ENCODE measurements at regions not wholly inside any gene's neighbourhood (a gene's known extent, or its start where the extent isn't known, plus 50 kb on each side); places are given as distances from the start of the nearest gene placed in this dataset.

- Histone ChIP-seq H3K27me3 (ENCODE audit: insufficient read depth) (no peaks in the 10 kb centered on the region), H3K4me1 (ENCODE audit: control insufficient read depth in 1 of 2, insufficient read depth in 2 of 2, low read depth in 1 of 2, low read length in 1 of 2) (no peaks in the 10 kb centered on the region), H3K79me2 (ENCODE audit: insufficient read depth) (no peaks in the 10 kb centered on the region), H3F3A (replicated peaks; ENCODE audit: insufficient read depth) (no peaks in the 10 kb centered on the region), H3K27ac (ENCODE audit: low read depth in 2 of 2, low read length in 1 of 2) (no peak overlapping the region), H3K9me3 (no peaks in the 10 kb centered on the region), H3K9ac (no peak overlapping the region), H2AFZ (ENCODE audit: low read depth) (no peak overlapping the region), H4K20me1 (ENCODE audit: insufficient read depth) (no peaks in the 10 kb centered on the region), H3K4me3 (ENCODE audit: low read depth in 2 of 2, low read length in 1 of 2) (no peak overlapping the region), H3K4me2 (no peak overlapping the region), H3K9me2 (no peaks in the 10 kb centered on the region), H3K36me3 (replicated peaks in 1 of 2; ENCODE audit: control insufficient read depth in 1 of 2, insufficient read depth in 2 of 2, low read length in 1 of 2) (no peaks in the 10 kb centered on the region)
- WGBS (ENCODE audit: low lambda C conversion rate) = 35% methylated on average over 8 of the region's 8 CpGs
- no peak for DNase-seq
- TF ChIP-seq MEF2A (IDR thresholded peaks at IDR 0.05; ENCODE audit: borderline replicate concordance, low read depth) (no peak), EP300 (IDR thresholded peaks at IDR 0.05; ENCODE audit: borderline replicate concordance in 1 of 2, low read depth in 1 of 2, low read length in 1 of 2) (no peak), MAX (IDR thresholded peaks at IDR 0.05; ENCODE audit: low read depth) (no peak), NRF1 (IDR thresholded peaks at IDR 0.05; ENCODE audit: low read depth, low read length) (no peak)
- TF ChIP-seq, protein P1, sequence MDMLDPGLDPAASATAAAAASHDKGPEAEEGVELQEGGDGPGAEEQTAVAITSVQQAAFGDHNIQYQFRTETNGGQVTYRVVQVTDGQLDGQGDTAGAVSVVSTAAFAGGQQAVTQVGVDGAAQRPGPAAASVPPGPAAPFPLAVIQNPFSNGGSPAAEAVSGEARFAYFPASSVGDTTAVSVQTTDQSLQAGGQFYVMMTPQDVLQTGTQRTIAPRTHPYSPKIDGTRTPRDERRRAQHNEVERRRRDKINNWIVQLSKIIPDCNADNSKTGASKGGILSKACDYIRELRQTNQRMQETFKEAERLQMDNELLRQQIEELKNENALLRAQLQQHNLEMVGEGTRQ (IDR thresholded peaks at IDR 0.05; ENCODE audit: borderline replicate concordance, low read depth, low read length) = no peak
- CTCF ChIA-PET = no interaction called here
- POLR2A ChIA-PET = no interaction called here
Observed at GRCh38 chr1:163885510-163885909, 563.8 kb downstream of the NUF2 start.

- no peaks in the 10 kb centered on the region for H3K4me1 ChIP-seq (ENCODE audit: control insufficient read depth in 1 of 2, insufficient read depth in 2 of 2, low read depth in 1 of 2, low read length in 1 of 2)
- POLR2A ChIA-PET = no interaction called here
Observed at GRCh38 chr1:163896001-163896400, 574.2 kb downstream of the NUF2 start.

GRCh38 chr1:163897412-163898155, 575.8 kb downstream of the NUF2 start:
- Histone ChIP-seq H4K20me1 (ENCODE audit: insufficient read depth) (no peaks in the 10 kb centered on the region), H3K4me1 (ENCODE audit: control insufficient read depth in 1 of 2, insufficient read depth in 2 of 2, low read depth in 1 of 2, low read length in 1 of 2) (no peaks in the 10 kb centered on the region), H3K9ac (no peak overlapping the region), H3K9me2 (no peaks in the 10 kb centered on the region), H3F3A (replicated peaks; ENCODE audit: insufficient read depth) (no peaks in the 10 kb centered on the region), H3K36me3 (replicated peaks in 1 of 2; ENCODE audit: control insufficient read depth in 1 of 2, insufficient read depth in 2 of 2, low read length in 1 of 2) (no peaks in the 10 kb centered on the region), H3K79me2 (ENCODE audit: insufficient read depth) (no peaks in the 10 kb centered on the region), H3K27me3 (ENCODE audit: insufficient read depth) (no peaks in the 10 kb centered on the region), H3K4me2 (no peak overlapping the region), H3K4me3 (ENCODE audit: low read depth in 2 of 2, low read length in 1 of 2) (no peak overlapping the region), H3K27ac (ENCODE audit: low read depth in 2 of 2, low read length in 1 of 2) (no peak overlapping the region), H2AFZ (ENCODE audit: low read depth) (no peak overlapping the region), H3K9me3 (no peaks in the 10 kb centered on the region)
- TF ChIP-seq GATA2 (CRISPR knock-in tag; IDR thresholded peaks at IDR 0.05) (no peak), FOXM1 (IDR thresholded peaks at IDR 0.05; ENCODE audit: low read depth) (no peak)
- ChIA-PET POLR2A (no interaction called here), CTCF (interaction anchor here (0.5 kb wide), 1 partner anchor 150 kb away, joined by 3 read pairs; no protein-coding TSS in a partner anchor)
- no peak for DNase-seq
- WGBS (ENCODE audit: low lambda C conversion rate) = 34% methylated on average over 5 of the region's 5 CpGs

More at GRCh38 chr1:163896001-163896400, 574.2 kb downstream of the NUF2 start:
- Histone ChIP-seq H3K79me2 (ENCODE audit: insufficient read depth) (no peaks in the 10 kb centered on the region), H3K9me3 (no peaks in the 10 kb centered on the region), H3K9ac (no peak overlapping the region), H3K27ac (ENCODE audit: low read depth in 2 of 2, low read length in 1 of 2) (no peak overlapping the region), H3K9me2 (no peaks in the 10 kb centered on the region), H3K4me3 (ENCODE audit: low read depth in 2 of 2, low read length in 1 of 2) (no peak overlapping the region), H4K20me1 (ENCODE audit: insufficient read depth) (no peaks in the 10 kb centered on the region), H2AFZ (ENCODE audit: low read depth) (no peak overlapping the region), H3K27me3 (ENCODE audit: insufficient read depth) (no peaks in the 10 kb centered on the region), H3K4me2 (no peak overlapping the region), H3F3A (replicated peaks; ENCODE audit: insufficient read depth) (no peaks in the 10 kb centered on the region), H3K36me3 (replicated peaks in 1 of 2; ENCODE audit: control insufficient read depth in 1 of 2, insufficient read depth in 2 of 2, low read length in 1 of 2) (no peaks in the 10 kb centered on the region)
- DNase-seq = no peak
- TF ChIP-seq, protein P2, sequence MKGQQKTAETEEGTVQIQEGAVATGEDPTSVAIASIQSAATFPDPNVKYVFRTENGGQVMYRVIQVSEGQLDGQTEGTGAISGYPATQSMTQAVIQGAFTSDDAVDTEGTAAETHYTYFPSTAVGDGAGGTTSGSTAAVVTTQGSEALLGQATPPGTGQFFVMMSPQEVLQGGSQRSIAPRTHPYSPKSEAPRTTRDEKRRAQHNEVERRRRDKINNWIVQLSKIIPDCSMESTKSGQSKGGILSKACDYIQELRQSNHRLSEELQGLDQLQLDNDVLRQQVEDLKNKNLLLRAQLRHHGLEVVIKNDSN (IDR thresholded peaks at IDR 0.05; ENCODE audit: borderline replicate concordance, low read depth) = no peak
- no peak for TF ChIP-seq TAF1 (IDR thresholded peaks at IDR 0.05; ENCODE audit: borderline replicate concordance, low read depth, low read length)
- WGBS (ENCODE audit: low lambda C conversion rate) = 5% methylated on average over 1 of the region's 1 CpG
- CTCF ChIA-PET = no interaction called here

All from SK-N-SH (cell line).